Thyroid gland (tissue), 4 donors: ENCODE measurements at regions not wholly inside any gene's neighbourhood (a gene's known extent, or its start where the extent isn't known, plus 50 kb on each side); places are given as distances from the start of the nearest gene placed in this dataset.

Experiments used
- CTCF ChIP-seq, 6 experiments: fragments of 200-600 bp in 3 of 6; fragments of 450-650 bp in 3 of 6; sonication (generic) in 3 of 6; IDR thresholded peaks; one replicate each; pipeline ENCODE4 v1.5.1; 2016 to 2019; ENCODE audit warnings: antibody characterized with exemption in 6 of 6, mild to moderate bottlenecking in 2 of 6, inconsistent platforms in 1 of 6, moderate library complexity in 1 of 6
- POLR2A ChIP-seq, 2 donors: fragments of 450-650 bp; IDR thresholded peaks; one replicate each; pipeline ENCODE4 v1.6.1; 2017; ENCODE audit warnings: antibody characterized with exemption in 2 of 2, mild to moderate bottlenecking in 2 of 2, moderate library complexity in 1 of 2

- TF ChIP-seq POLR2A (IDR thresholded peaks at IDR 0.05) (no peak), CTCF (IDR thresholded peaks at IDR 0.05) (no peak)
These were observed 1618.5 kb upstream of the TENM4 start for GRCh38 chr11:81059356-81059755.
